ENCODE measurements at regions not wholly inside any gene's neighbourhood (a gene's known extent, or its start where the extent isn't known, plus 50 kb on each side); places are given as distances from the start of the nearest gene placed in this dataset.

GRCh38 chr5:24385617-24386016 lies 259.2 kb downstream of the CDH10 start:
- TF ChIP-seq, protein P1, sequence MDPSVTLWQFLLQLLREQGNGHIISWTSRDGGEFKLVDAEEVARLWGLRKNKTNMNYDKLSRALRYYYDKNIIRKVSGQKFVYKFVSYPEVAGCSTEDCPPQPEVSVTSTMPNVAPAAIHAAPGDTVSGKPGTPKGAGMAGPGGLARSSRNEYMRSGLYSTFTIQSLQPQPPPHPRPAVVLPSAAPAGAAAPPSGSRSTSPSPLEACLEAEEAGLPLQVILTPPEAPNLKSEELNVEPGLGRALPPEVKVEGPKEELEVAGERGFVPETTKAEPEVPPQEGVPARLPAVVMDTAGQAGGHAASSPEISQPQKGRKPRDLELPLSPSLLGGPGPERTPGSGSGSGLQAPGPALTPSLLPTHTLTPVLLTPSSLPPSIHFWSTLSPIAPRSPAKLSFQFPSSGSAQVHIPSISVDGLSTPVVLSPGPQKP (IDR thresholded peaks at IDR 0.05; ENCODE audit: low read depth, low read length) = no peak
- TF ChIP-seq CTCF (IDR thresholded peaks at IDR 0.05) = no peak
- TF ChIP-seq RFX5 (IDR thresholded peaks at IDR 0.05) = no peak
- TF ChIP-seq REST (IDR thresholded peaks at IDR 0.05) = no peak
- TF ChIP-seq USF2 (IDR thresholded peaks at IDR 0.05) = no peak
- no peak for TF ChIP-seq RAD21 (conservative IDR thresholded peaks at IDR 0.05 in 1 of 2, IDR thresholded peaks at IDR 0.05 in 1 of 2)
- TF ChIP-seq HOXB13 (CRISPR knock-in tag; IDR thresholded peaks at IDR 0.05; ENCODE audit: low read depth) = no peak
- no peak for TF ChIP-seq ZFP36 (IDR thresholded peaks at IDR 0.05; ENCODE audit: borderline replicate concordance, partially characterized antibody)
- no peak for TF ChIP-seq NFE2L2 (conservative IDR thresholded peaks at IDR 0.05; ENCODE audit: low read length)
- no peak for TF ChIP-seq MYC (IDR thresholded peaks at IDR 0.05; ENCODE audit: borderline replicate concordance, low read length)
- no peak for TF ChIP-seq TP53 (CRISPR knock-in tag; IDR thresholded peaks at IDR 0.05)
- no peak for TF ChIP-seq ZNF302 (CRISPR knock-in tag; IDR thresholded peaks at IDR 0.05)
- no peak for TF ChIP-seq JUNB (IDR thresholded peaks at IDR 0.05)
